HG03460 (cell line): ENCODE measurements at regions not wholly inside any gene's neighbourhood (a gene's known extent, or its start where the extent isn't known, plus 50 kb on each side); places are given as distances from the start of the nearest gene placed in this dataset.
"Not testable (repeated sequence)": the region's sequence is repeated elsewhere in the genome, so short reads cannot be mapped to it uniquely, and the experiment has no call there.

Experiments used
- ATAC-seq: cut with Tn5 transposase; IDR thresholded peaks from one replicate; pipeline ENCODE4 v1.9.1; 2021; ENCODE audit not compliant: unreplicated experiment

DNA sequence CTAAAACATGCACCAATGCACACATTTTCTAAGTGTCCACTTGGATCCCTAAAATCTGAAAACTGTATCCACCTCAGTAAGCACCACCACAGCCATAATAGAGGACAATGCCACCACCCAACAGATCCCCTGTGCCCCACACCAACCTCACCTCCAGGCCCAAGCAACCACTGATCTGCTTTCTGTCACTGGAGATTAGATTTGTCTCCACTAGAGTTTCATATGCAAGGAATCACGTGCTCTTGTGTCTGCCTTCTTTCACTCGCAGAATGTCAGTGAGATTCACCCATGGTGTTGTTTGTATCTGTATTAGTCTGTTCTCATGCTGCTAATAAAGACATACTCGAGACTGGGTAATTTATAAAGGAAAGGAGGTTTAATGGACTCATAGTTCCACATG, 216.1 kb upstream of the WWC1 start:
- no peak for ATAC-seq

- no peak for ATAC-seq
Measured at GRCh38 chr5:168076561-168076991, 214.9 kb upstream of the WWC1 start.

GRCh38 chr5:168085261-168086031, 206.0 kb upstream of the WWC1 start:
- no peak for ATAC-seq

DNA sequence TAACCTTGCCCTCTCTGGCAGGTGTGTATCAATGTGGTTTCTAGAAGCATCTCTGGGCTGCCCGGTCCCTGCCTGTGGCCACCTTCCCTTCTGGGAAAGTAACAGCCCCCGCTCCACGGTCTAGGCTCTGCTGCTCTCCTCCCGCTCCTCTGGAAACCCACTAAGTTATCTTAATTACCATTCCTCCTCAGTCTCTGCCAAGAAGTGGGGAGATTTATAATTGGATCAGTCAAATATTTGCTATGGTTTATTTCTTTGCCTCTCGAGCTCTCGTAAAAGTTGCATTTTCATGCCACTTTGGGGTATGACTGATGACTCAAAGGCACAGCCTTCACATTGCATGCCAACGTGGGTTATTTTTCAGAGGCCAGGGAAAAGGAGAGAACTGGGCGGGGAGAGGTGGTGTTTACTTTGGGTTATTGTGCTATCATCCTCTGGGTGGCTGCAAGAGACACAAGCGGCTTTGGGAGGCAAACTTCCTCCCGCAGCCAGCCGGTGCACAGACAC, 205.3 kb upstream of the WWC1 start:
- ATAC-seq: no peak

GRCh38 chr5:168086746-168087145, 204.7 kb upstream of the WWC1 start:
- no peak for ATAC-seq

DNA sequence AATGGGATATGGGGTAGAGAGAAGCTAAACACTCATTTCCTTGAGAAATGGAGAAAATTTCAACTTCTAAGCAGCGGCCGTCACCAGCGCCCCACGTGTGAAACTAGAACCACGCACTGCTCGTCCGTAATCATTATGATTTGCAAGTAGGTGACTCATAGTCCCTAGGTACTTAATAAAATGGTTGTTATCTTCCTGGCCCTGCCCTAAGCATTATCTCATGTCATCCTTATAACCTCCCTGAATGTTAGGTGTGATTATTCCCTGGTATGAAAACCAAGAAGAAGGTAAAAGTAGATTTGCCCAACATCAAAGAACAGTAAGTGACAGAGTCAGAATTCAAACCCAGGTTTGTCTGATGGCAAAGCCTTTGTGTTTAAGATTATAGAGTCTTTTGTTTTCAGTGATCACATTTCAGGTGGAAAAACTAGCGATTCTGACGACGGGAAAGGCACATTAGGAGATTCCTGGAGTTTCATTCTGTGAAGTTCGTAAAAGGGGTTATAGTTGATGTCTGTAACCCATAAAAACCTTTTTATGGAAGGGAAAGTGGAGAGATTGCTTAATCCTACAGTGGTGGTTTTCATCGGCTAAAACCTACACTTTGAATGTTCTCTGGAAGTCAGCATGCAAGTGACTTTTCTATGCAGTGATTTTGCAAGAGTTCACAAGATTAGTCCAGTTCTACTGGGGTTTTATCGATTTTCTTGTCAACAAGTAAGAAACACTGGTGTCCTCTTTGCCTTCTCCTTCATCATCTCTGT, 202.9 kb upstream of the WWC1 start:
- ATAC-seq: no peak

- ATAC-seq: no peak
Measured at GRCh38 chr5:168089201-168089887, 202.1 kb upstream of the WWC1 start.

DNA sequence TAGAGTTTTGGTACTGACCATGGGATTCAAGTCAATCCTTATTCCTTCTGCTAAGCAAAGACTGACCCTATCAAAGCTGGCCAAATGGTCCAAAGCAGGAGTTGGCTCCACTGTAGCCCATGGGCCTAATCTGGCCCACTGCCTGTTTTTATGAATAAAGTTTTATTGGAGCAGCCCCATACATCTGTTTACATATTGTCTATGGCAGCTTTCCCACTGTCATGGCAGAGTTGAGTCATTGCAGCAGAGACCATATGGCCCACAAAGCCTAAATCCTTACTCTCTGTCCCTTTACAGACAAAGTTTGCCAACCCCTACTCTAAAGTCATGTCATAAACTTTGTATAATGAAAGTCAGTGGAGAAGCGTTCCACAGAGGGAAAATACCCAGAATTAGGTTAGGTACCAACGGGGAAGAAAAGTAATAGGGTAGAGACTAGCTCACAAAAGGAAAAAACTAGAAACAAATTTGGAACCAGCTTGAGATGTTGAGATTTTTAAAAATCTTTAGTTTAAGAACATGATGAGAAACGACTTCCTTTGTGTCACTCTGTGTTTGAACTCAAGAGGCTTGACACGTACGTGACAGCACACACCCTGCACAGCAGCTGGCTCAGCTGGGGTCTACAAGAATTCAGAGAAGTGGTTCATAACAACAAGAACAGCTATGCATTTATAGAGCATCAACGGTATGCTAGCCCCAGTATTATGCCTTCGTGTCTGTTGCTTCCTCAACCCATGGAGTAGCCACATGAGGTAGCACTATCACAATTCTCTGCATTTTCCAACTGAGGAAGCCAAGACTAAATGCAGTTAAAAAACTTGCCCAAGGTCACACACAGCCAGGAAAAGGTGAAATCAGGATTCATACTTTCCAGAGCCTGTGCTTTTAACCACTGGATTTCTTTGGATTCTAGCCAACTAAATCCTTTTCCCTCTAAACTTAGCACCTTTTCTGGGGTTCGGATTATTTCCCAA, 198.9 kb upstream of the WWC1 start:
- no peak for ATAC-seq

- ATAC-seq: no peak
Measured at GRCh38 chr5:168093200-168093910, 198.1 kb upstream of the WWC1 start.

DNA sequence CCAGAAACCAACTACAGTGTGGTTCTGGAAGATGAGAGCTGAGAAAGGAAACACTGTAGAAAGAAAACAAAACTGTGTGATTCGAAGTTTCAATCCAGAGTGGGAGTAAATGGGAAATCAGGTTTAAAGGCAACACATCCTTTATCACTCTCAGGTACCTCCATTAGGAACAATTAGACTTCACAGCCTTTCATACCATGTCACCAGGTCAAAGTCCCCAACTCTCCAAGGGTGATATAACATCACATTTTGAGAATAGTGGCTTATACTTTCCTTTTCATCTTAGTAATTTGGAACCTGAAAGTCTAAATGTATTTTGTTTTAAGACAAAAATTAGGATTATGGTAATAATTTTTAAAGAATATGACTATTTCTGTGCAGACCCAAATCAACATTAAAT, 194.9 kb upstream of the WWC1 start:
- no peak for ATAC-seq

- ATAC-seq: no peak
Measured at GRCh38 chr5:168097876-168098653, 193.4 kb upstream of the WWC1 start.

DNA sequence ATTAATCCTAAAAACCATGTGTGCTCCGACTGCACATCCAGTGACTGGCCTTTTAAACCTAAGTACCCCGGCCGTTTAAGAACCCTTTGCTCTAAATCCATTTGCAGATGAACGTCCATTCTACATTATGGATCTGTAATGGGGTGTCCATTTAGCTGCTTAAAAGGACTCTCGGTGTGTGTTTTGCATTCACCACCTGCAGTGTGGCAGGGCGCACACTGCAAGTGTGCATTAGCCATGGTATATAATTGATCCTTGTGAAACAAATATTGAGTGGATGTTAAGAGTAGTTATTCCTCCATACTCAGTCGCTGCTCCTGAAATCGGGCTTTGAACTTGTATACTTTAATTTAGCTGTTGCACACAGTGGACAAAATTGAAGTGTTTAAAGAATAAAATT, 190.1 kb upstream of the WWC1 start:
- no peak for ATAC-seq

DNA sequence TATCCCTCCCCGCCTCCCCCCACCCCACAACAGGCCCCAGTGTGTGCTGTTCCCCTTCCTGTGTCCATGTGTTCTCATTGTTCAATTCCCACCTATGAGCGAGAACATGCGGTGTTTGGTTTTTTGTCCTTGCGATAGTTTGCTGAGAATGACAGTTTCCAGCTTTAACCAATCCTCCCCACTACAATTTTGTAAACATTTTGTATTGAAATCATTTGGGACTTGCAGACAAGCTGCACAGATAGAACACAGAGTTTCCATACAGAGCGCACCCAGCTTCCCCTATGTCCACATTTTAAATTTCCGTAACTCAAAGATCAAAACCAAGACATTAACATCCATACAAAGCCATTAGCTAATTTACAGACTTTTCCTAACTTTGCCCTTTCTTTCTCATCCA, 188.4 kb upstream of the WWC1 start:
- ATAC-seq: not testable (repeated sequence)

DNA sequence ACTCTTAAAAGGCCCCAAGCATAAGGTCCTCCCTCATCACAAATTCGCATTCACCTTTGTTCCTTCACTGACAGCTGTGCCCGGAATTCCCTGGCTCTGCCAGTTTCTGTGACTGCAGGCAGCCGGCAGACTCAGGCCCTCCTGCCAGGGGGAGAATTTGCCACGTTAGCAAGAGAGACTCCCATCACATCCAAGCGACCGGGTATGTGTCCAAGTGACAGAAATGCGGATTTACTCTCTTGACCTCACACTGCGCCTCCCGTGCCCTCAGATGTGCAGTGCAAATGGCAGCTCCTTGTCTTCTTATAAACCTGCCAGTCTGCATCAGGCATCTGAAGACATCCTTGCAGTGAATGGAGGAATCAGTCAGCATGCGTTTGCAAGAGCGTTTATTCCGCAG, 187.1 kb upstream of the WWC1 start:
- no peak for ATAC-seq

DNA sequence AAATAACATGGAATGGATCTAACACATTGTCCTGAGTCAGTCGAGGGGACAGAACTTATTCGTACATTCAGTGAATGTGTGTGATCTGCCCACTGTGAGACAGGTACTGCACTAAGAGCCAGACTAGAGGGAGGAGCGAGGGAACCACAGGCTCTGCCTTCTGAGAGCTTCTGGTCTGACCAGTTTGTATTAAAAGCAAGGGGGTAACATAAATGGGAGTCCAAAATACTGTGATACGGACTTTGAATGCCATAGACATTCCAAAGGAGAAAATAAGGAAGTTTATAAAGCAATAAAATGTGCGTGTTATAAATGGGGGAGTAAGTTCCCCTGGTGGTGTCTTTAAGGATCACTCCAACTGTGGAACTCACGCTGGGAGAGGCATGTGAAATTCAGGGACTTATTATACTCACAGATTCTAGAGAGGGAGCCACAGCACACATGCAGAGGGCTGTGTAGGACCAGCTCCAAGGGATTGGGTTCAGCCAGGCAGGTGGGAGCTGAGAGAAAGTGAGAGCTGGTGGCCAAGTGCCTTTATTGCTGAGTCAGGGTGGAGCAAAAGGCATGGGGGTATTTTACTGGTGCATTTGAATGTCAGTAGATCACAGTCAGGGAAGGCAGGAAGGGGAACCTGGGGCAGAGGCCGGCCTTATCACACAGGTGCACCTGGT, 186.5 kb upstream of the WWC1 start:
- no peak for ATAC-seq

DNA sequence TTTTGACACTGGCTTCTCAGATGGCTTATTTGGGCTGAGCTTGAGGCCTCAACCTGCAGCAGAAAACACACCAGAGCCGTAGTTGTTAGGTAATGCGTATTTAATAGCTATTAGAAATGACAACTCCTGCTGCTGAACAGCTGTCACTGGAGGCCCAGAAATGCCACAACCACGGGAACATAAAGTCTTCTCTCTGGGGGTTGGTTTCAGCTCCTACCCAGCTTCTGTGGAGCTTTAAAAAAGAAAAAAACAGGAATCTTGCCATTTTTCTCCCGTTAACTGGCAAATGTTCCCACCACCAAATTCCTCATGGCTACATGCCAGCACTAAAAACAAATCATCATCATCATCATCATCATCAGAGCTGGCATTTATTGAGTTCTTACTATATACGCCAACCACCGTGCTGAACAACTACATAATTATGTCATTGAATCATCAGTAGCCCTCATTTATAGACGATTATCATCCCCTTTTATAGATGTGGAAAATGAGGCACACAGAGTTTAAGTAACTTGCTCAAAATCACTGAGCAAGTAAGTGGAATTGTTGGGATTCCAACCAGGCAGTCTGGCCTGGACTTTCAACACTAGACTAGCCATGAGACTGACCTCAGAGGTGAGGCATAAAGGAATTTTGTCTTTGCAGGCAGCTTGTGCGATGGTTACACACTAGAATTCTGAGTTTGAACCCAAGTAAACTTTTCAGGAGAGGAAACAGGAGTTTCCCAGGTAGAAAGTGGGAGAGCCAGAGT, 185.3 kb upstream of the WWC1 start:
- ATAC-seq: no peak

DNA sequence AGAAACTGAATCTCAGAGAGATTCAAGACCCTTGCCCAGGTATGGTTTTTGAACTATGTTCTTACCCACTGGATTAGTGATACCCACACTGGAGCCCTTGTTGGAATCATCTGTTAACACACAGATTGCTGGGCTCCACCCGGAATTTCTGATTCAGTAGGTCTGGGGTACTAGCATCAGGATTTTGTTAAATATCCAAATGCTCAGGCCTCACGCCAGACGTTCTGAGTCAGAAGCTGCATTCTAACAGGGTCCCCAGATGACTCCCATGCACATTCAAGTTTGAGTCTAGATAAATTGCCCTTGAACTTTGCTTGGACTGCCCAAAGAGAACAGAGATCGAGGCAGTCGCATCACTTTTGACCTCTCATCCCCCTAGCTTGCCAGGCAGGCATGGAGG, 182.0 kb upstream of the WWC1 start:
- ATAC-seq: no peak

GRCh38 chr5:168110384-168110783, 181.1 kb upstream of the WWC1 start:
- no peak for ATAC-seq
